ENCODE measurements at regions not wholly inside any gene's neighbourhood (a gene's known extent, or its start where the extent isn't known, plus 50 kb on each side); places are given as distances from the start of the nearest gene placed in this dataset.
"Not testable (repeated sequence)": the region's sequence is repeated elsewhere in the genome, so short reads cannot be mapped to it uniquely, and the experiment has no call there.

DNA sequence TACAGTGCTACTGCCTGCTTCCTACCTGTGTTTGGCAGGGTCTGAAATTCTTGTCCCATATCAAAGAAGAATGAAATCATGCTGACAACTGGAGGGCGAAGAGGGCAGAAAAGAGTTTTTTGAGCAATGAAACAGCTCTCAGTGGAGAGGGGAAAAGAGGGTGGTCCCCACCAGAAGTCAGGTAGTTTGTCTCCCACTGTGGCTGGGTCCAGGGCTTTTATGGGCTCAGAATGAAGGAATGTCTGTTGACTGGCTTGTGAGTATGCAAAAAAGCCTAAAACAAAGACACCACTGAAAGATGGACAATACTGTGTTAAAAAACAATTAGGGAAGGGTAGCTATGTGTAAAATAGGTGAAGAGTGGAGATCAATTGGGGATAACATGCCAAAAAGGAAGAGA lies 115.0 kb downstream of the ADAM29 start:
- no peak for DNase-seq

GRCh38 chr4:175034007-175034406 lies 115.8 kb downstream of the ADAM29 start:
- DNase-seq, result no peak

GRCh38 chr4:175034986-175035705 lies 117.0 kb downstream of the ADAM29 start:
- no peak for DNase-seq

- no peak for DNase-seq
These were observed 117.7 kb downstream of the ADAM29 start for GRCh38 chr4:175035905-175036304.

GRCh38 chr4:175048111-175048784 lies 130.1 kb downstream of the ADAM29 start:
- no peak for DNase-seq

GRCh38 chr4:175048906-175049305 lies 130.7 kb downstream of the ADAM29 start:
- DNase-seq, result no peak

GRCh38 chr4:175051974-175052373 lies 133.8 kb downstream of the ADAM29 start:
- no peak for DNase-seq

GRCh38 chr4:175054980-175055379 lies 136.8 kb downstream of the ADAM29 start:
- DNase-seq, result no peak

DNA sequence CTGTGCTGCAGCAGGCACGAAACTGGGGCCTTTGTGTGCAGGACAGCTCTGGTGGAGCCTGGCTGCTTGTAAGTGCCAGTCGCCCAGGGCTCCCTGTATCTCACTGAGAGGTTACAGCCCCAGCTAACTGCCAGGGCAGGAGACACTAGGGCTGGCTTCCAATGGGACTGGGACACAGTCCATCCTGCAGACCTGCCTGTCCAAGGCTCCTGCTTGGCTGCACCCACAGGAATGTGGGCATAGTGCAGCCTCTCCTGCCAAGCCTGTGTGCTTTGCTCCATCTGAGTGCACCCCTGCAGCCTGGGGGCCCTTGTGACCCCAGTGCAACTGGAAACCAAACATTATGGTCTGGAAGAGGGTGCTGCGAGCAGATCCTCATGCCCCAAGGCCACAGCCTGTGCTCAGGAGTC lies 144.0 kb downstream of the ADAM29 start:
- no peak for DNase-seq

- DNase-seq, result no peak
These were observed 147.1 kb downstream of the ADAM29 start for GRCh38 chr4:175065228-175065627.

DNA sequence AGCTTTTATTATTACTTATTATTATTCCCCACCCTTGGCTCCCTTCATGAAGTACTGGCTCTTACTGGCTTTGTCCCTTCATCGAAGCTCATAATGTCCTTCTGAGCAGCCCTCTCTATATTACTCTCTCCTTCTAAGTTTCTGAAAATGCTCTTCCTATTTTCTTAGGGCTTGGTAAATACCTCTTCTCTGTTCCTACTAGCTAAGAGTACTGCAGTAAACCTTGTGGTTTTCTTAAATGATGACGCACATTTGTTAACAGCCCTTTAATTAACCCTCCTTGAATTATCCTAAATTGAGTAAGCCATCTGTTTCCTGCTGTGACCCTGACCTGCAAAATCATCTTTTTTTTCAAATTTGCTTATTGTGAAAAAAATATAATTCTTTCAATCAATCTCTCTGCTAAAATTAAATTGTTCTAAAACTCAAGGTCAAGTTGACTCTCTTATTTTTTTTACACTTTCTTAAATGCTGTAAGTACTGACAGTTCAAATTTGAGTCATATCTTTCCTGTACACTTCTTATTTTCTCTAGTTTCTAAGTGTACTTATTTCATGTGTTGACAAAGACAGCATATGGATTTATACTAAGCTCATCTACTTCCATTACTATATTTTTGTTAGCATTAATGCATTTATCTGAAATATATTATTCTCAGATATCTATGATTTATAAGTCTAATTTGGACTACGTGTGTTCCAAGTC lies 148.9 kb downstream of the ADAM29 start:
- DNase-seq, result no peak

DNA sequence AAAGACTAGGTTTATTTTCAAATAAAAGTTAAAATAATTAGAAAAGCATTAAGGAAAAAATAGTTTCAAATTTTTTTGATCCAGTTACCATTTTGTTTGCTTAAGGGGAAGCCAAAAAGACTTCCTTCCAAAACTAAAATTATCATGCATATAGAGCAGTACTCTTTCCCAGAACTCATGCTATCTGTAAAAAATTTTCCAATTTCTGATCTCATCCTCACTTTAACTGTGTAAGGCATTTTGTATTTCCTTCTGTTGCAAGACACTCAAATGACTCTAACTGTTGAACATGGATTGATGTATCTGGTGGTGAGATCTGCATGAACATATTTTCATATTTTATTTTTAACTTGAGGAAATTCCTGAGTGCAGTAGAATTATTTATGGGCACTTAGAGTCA lies 150.1 kb downstream of the ADAM29 start:
- DNase-seq, result no peak

GRCh38 chr4:175070444-175070843 lies 152.3 kb downstream of the ADAM29 start:
- DNase-seq, result no peak

- DNase-seq, result no peak
These were observed 153.0 kb downstream of the ADAM29 start for GRCh38 chr4:175071123-175071522.

DNA sequence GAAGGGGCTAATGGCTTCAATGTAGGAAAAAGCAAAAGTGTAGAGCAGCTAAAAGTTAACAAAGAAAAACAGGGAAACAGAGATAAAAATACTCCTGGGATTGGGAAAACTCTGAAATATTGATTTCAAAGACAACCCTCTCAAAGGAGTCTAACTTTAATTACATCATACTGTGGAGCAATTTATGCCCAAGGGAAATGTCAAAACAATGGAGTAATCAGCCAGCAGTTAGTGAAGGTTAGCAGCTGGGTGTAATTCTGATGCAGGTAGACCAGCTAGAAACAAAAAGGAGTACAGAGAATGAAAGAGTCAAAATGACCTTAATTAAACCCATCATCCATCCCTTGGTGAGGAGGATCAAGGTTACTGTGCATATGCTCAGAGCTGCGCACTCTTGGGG lies 169.0 kb downstream of the ADAM29 start:
- DNase-seq, result no peak

DNA sequence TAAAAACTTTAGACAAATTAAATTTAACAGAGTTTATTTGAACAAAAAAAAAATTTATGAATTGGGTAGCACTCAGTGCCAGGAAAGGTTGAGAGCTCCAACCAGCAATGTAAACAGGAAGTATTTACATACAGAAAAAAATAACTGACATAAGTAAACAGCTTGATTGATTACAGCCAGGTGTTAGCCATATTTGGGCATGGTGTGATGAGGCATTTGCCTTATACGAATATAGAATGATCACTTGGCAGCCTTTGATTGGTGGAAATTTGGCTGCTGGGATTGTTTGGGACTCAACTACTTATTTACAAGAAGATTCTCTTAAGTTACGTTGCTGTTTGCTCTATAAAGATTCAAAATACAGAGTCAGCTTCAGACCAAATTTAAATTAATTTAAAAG lies 172.0 kb downstream of the ADAM29 start:
- DNase-seq, result no peak

DNA sequence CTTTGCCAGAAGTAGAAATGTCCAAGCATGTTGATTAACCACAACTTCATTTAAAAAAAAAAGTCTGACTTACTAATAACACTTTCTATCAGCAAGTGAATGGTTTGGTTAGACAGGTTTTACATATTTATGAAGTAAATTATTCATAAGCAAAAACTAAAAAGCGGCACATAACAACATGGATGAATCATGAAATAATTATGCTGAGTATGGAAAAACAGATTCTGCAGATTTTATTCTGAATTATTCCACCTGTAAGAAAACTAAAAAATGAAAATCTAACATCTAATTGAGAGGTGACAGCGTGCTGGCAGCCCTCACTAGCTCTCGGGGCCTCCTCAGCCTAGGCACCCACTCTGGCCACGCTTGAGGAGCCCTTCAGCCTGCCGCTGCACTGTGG lies 173.5 kb downstream of the ADAM29 start:
- DNase-seq, result no peak

- DNase-seq, result no peak
These were observed 174.0 kb downstream of the ADAM29 start for GRCh38 chr4:175092114-175092513.

GRCh38 chr4:175093055-175093454 lies 174.9 kb downstream of the ADAM29 start:
- DNase-seq, result not testable (repeated sequence)

DNA sequence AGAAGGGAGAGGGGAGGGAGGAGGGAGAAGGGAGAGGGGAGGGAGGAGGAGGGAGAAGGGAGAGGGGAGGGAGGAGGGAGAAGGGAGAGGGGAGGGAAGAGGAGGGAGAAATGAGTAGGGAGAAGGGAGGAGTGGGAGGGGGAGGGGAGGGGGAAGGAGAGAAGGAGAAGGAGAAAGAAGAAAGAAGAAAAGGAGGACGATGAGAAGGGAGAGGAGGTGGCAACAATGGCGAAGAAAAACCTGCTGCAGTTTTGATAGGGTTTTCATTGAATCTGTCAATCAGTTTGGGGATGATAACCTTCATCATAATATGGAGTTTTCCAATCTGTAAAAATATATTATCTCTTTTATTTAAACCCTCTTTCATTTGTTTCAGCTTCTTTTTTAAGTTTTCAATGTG lies 185.2 kb downstream of the ADAM29 start:
- no peak for DNase-seq

GRCh38 chr4:175106301-175106700 lies 188.1 kb downstream of the ADAM29 start:
- no peak for DNase-seq

DNA sequence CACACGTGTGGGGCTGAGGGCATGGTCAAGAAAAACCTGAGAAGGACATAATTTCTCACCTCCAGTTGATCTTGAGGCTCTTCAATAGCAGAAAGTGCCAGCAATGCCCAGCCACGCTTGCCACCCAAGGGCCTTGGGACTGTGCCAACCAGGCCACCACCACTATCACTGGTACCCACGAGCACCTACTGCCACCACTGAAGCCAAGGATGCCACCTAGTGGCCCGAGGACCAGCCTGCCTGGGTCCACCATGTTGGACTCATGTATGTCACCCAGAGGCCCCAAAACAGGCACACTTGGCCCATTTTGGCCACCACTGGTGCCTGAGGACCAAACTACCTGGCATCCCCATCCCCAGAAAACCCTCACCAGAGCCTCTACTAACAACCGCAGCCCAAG lies 191.8 kb downstream of the ADAM29 start:
- no peak for DNase-seq

DNA sequence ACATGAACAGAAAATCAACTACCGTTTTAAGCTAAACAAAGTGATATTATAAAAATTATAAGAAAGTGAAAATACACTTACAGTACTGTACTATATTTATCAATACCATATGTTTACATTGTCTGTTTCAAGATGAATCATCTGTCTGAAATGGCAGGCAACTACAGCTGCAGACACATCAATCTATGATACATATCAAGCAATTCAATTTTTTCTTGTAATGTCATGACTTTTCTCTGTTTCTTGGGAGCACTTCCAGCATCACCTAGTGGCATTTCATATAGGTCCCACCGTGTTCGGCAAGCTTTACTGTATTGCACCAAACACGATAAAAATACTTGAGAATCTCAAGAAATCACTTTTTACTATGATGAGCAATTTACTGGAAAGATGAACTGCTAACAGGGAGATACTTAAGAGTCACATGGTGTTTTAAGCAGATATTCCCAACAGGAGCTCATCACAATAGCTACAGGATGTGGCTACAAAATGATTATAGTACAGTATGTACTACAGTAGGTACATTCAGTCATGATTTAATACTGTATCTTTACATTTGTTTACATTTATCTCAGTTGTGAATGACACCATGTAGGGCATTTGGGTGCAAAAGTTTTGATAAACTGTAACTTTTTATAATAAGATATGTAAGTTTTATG lies 207.4 kb downstream of the ADAM29 start:
- no peak for DNase-seq

- DNase-seq, result no peak
These were observed 209.2 kb downstream of the ADAM29 start for GRCh38 chr4:175127314-175127713.

All from midbrain (tissue), 1 donor.